H1 (cell line): ENCODE measurements at regions not wholly inside any gene's neighbourhood (a gene's known extent, or its start where the extent isn't known, plus 50 kb on each side); places are given as distances from the start of the nearest gene placed in this dataset.

Source experiments
- CTCF ChIA-PET: fragments of 300-600 bp; sonication (Branson Sonifier 250); formaldehyde crosslinking; loops from one replicate; lab custom pipeline; 2021; ENCODE audit not compliant: partially characterized antibody; lab: Charles Lee
- POLR2A ChIA-PET: fragments of 300-600 bp; sonication (Branson Sonifier 250); formaldehyde crosslinking; loops from one replicate; lab custom pipeline; 2021; ENCODE audit warnings: inconsistent platforms; ENCODE audit not compliant: partially characterized antibody; lab: Charles Lee
- DNase-seq, 2 experiments: peaks; one replicate each; pipeline versions ENCODE4 v3.0.0 to v3.0.0-alpha.2; 2010 to 2022; ENCODE audit warnings: low spot score in 2 of 2, low read depth in 1 of 2, mixed read lengths in 1 of 2
- FAIRE-seq: peaks from 2 replicates; lab custom pipeline; 2011; peaks lifted over from hg19 to GRCh38; lab: Jason Lieb, UNC
- H2AFZ ChIP-seq: 2 replicates; pipeline ENCODE4 v1.8.1; 2012; ENCODE audit warnings: low read length, inconsistent platforms
- H2AK5ac ChIP-seq: 2 replicates; pipeline ENCODE4 v1.6.1; 2013; ENCODE audit warnings: low read depth, low read length
- H2BK120ac ChIP-seq: replicated peaks from 2 replicates; pipeline ENCODE3; 2013; ENCODE audit warnings: low read depth, low read length, inconsistent platforms
- H2BK12ac ChIP-seq: 2 replicates; pipeline ENCODE4 v1.6.1; 2013; ENCODE audit warnings: low read depth, low read length
- H2BK15ac ChIP-seq: 2 replicates; pipeline ENCODE4 v1.6.1; 2013; ENCODE audit warnings: low read length
- H2BK20ac ChIP-seq: 2 replicates; pipeline ENCODE4 v1.6.1; 2013; ENCODE audit warnings: low read length
- H2BK5ac ChIP-seq: 2 replicates; pipeline ENCODE4 v1.6.1; 2013; ENCODE audit warnings: low read depth, low read length
- H3K14ac ChIP-seq: 2 replicates; pipeline ENCODE4 v1.6.1; 2013; ENCODE audit warnings: inconsistent platforms; ENCODE audit not compliant: insufficient read length
- H3K18ac ChIP-seq: 2 replicates; pipeline ENCODE4 v1.6.1; 2013; ENCODE audit warnings: low read length; ENCODE audit errors: extremely low read depth
- H3K23ac ChIP-seq: 2 replicates; pipeline ENCODE4 v1.6.1; 2013; ENCODE audit warnings: inconsistent platforms; ENCODE audit not compliant: insufficient read length
- H3K23me2 ChIP-seq: 2 replicates; pipeline ENCODE4 v1.6.1; 2013; ENCODE audit warnings: low read depth, low read length
- H3K27ac ChIP-seq: 2 replicates; pipeline ENCODE4 v1.6.1; 2011; ENCODE audit warnings: low read depth, low read length, inconsistent platforms
- H3K27me3 ChIP-seq, 4 experiments: replicated peaks in 1 of 4; 1 replicate in 1 of 4; 2 replicates in 3 of 4; pipeline versions ENCODE4 v1.6.1 to v1.8.1; 2011 to 2013; ENCODE audit warnings: low read length in 3 of 4, mild to moderate bottlenecking in 3 of 4, inconsistent platforms in 2 of 4, mixed read lengths in 2 of 4, moderate library complexity in 1 of 4; ENCODE audit not compliant: control insufficient read depth in 3 of 4, insufficient read depth in 3 of 4; ENCODE audit errors: extremely low read depth in 1 of 4
- H3K36me3 ChIP-seq, 4 experiments: 2 replicates each; pipeline versions ENCODE4 v1.6.1 to v1.8.1; 2011 to 2013; ENCODE audit warnings: mild to moderate bottlenecking in 4 of 4, low read length in 3 of 4, moderate library complexity in 2 of 4, control low read depth in 1 of 4, inconsistent platforms in 1 of 4; ENCODE audit not compliant: insufficient read depth in 4 of 4, control insufficient read depth in 2 of 4
- H3K4ac ChIP-seq: replicated peaks from 2 replicates; pipeline ENCODE3; 2013; ENCODE audit warnings: low read length, low read depth, mixed read lengths, inconsistent platforms; ENCODE audit not compliant: insufficient read length
- H3K4me1 ChIP-seq, 4 experiments: replicated peaks in 1 of 4; 1 replicate in 1 of 4; 2 replicates in 3 of 4; pipeline versions ENCODE4 v1.6.1 to v1.8.1; 2011 to 2013; ENCODE audit warnings: low read length in 3 of 4, inconsistent platforms in 2 of 4, mixed read lengths in 1 of 4; ENCODE audit not compliant: insufficient read depth in 4 of 4, control insufficient read depth in 3 of 4
- H3K4me2 ChIP-seq, 2 experiments: 2 replicates each; pipeline versions ENCODE4 v1.6.1 to v1.8.1; 2011 to 2013; ENCODE audit warnings: low read depth in 2 of 2, low read length in 2 of 2, control low read depth in 1 of 2, inconsistent platforms in 1 of 2, mild to moderate bottlenecking in 1 of 2; ENCODE audit not compliant: insufficient read depth in 1 of 2
- H3K4me3 ChIP-seq, 4 experiments: fragments of 200-600, 300-600 bp in 1 of 4; sonication (generic), shearing (Covaris generic), sonication (Bioruptor Twin) in 1 of 4; 2 replicates each; pipeline versions ENCODE4 v1.5.1 to v1.8.1; 2011 to 2016; ENCODE audit warnings: low read length in 4 of 4, low read depth in 3 of 4, control low read depth in 2 of 4, inconsistent platforms in 2 of 4, mild to moderate bottlenecking in 2 of 4, mixed read lengths in 1 of 4, moderate library complexity in 1 of 4; ENCODE audit not compliant: insufficient read depth in 2 of 4; ENCODE audit errors: extremely low read depth in 1 of 4
- H3K56ac ChIP-seq: replicated peaks from 2 replicates; pipeline ENCODE3; 2013; ENCODE audit warnings: low read depth, mild to moderate bottlenecking, mixed read lengths, low read length, inconsistent platforms; ENCODE audit not compliant: insufficient read length
- H3K79me1 ChIP-seq: 2 replicates; pipeline ENCODE4 v1.6.1; 2013; ENCODE audit warnings: low read depth, low read length, control low read depth
- H3K79me2 ChIP-seq, 2 experiments: 2 replicates each; pipeline versions ENCODE4 v1.6.1 to v1.8.1; 2012 to 2013; ENCODE audit warnings: low read length in 2 of 2, mild to moderate bottlenecking in 2 of 2, inconsistent platforms in 1 of 2; ENCODE audit not compliant: insufficient read depth in 2 of 2, control insufficient read depth in 1 of 2
- H3K9ac ChIP-seq, 4 experiments: replicated peaks in 1 of 4; 1 replicate in 1 of 4; 2 replicates in 3 of 4; pipeline versions ENCODE4 v1.6.1 to v1.8.1; 2011 to 2013; ENCODE audit warnings: low read depth in 3 of 4, low read length in 3 of 4, control low read depth in 2 of 4, mild to moderate bottlenecking in 2 of 4, moderate library complexity in 2 of 4, inconsistent platforms in 1 of 4; ENCODE audit errors: extremely low read depth in 1 of 4
- H3K9me3 ChIP-seq, 2 experiments: 2 replicates each; pipeline versions ENCODE4 v1.6.1 to v1.8.1; 2012 to 2013; ENCODE audit warnings: mild to moderate bottlenecking in 2 of 2, moderate library complexity in 2 of 2, control low read depth in 1 of 2, inconsistent platforms in 1 of 2, low read depth in 1 of 2, low read length in 1 of 2, mixed read lengths in 1 of 2; ENCODE audit not compliant: insufficient read depth in 2 of 2
- H4K20me1 ChIP-seq, 2 experiments: replicated peaks in 1 of 2; 2 replicates each; pipeline versions ENCODE3 to v1.8.1; 2011 to 2013; ENCODE audit warnings: inconsistent platforms in 2 of 2, low read length in 2 of 2, mild to moderate bottlenecking in 1 of 2; ENCODE audit not compliant: insufficient read depth in 2 of 2, control insufficient read depth in 1 of 2
- H4K5ac ChIP-seq: 2 replicates; pipeline ENCODE4 v1.6.1; 2013; ENCODE audit warnings: low read length, low read depth, mixed read lengths, inconsistent platforms; ENCODE audit not compliant: insufficient read length
- H4K8ac ChIP-seq: 2 replicates; pipeline ENCODE4 v1.8.0; 2013; ENCODE audit warnings: mild to moderate bottlenecking, moderate library complexity, low read length, inconsistent platforms; ENCODE audit not compliant: insufficient read depth; ENCODE audit errors: extremely low read depth
- H4K91ac ChIP-seq: replicated peaks from 2 replicates; pipeline ENCODE3; 2013; ENCODE audit warnings: low read length, mixed read lengths, inconsistent platforms; ENCODE audit not compliant: insufficient read length
- BCL11A ChIP-seq, 2 experiments: IDR thresholded peaks; one replicate each; pipeline ENCODE4 v1.6.1; 2011; ENCODE audit warnings: low read depth in 2 of 2, low read length in 2 of 2, mild to moderate bottlenecking in 2 of 2
- POLR2AphosphoS5 ChIP-seq: IDR thresholded peaks from 2 replicates; pipeline ENCODE4 v1.6.1; 2011; ENCODE audit warnings: low read depth, low read length
- WGBS, 2 experiments: shearing (Covaris generic) in 1 of 2; methylation state at CpG; one replicate each; pipeline versions ENCODE4 v1.1.6 to v1.1.7; 2013 to 2015; ENCODE audit warnings: low lambda C conversion rate in 2 of 2, mixed read lengths in 2 of 2, inconsistent platforms in 1 of 2, low coverage in 1 of 2, missing lambda C conversion rate in 1 of 2; ENCODE audit not compliant: insufficient replicate concordance in 2 of 2, insufficient coverage in 1 of 2, insufficient read length in 1 of 2; ENCODE audit errors: extremely low coverage in 1 of 2, missing lambda C conversion rate in 1 of 2; 5-methylcytosine and 5-hydroxymethylcytosine counted together
- TF ChIP-seq, protein P1 (sequence below): IDR thresholded peaks from 2 replicates; pipeline ENCODE4 v1.6.1; 2012; ENCODE audit warnings: low read length, inconsistent platforms

- Histone ChIP-seq H3K4me3 (no peak overlapping the region), H3K4me1 (no peaks in the 10 kb centered on the region), H4K5ac (no peak overlapping the region), H2BK15ac (no peak overlapping the region), H2BK12ac (no peak overlapping the region), H3K14ac (no peak overlapping the region), H3K18ac (no peak overlapping the region), H3K27me3 (no peaks in the 10 kb centered on the region), H4K20me1 (peaks cover 8 to 9% of the 10 kb centered on the region in 2 experiments), H3K36me3 (peaks cover 0 to 4% (median 2%) of the 10 kb centered on the region in 4 experiments; a peak in 3 of 8 replicates), H3K9me3 (no peaks in the 10 kb centered on the region), H3K56ac (no peak overlapping the region), H2AK5ac (no peak overlapping the region), H3K79me1 (peaks cover 8% of the 10 kb centered on the region), H3K27ac (no peak overlapping the region), H2AFZ (no peak overlapping the region), H3K4ac (no peak overlapping the region), H4K8ac (no peak overlapping the region), H3K23me2 (no peaks in the 10 kb centered on the region), H3K23ac (no peak overlapping the region), H2BK20ac (no peak overlapping the region), H3K4me2 (no peak overlapping the region), H3K9ac (no peak overlapping the region), H2BK5ac (no peak overlapping the region), H4K91ac (no peak overlapping the region), H2BK120ac (no peak overlapping the region), H3K79me2 (peaks cover 0 to 75% of the 10 kb centered on the region in 2 experiments; a peak in 2 of 4 replicates)
- DNase-seq (no peak), FAIRE-seq (no peak)
- ChIA-PET POLR2A (interaction anchor here (0.9 to 1.2 kb wide), 4 partner anchors 10 to 69 kb away, joined by 3 to 4 read pairs (median 3); no protein-coding TSS in a partner anchor), CTCF (interaction anchor here (0.9 to 1.2 kb wide), 2 partner anchors 11 to 60 kb away, joined by 4 to 5 read pairs; no protein-coding TSS in a partner anchor)
- WGBS, 2 experiments: 81% methylated on average over 2 of the region's 2 CpGs; no CpG with 5 or more reads in 1 of the 2 experiments
- TF ChIP-seq, protein P1, sequence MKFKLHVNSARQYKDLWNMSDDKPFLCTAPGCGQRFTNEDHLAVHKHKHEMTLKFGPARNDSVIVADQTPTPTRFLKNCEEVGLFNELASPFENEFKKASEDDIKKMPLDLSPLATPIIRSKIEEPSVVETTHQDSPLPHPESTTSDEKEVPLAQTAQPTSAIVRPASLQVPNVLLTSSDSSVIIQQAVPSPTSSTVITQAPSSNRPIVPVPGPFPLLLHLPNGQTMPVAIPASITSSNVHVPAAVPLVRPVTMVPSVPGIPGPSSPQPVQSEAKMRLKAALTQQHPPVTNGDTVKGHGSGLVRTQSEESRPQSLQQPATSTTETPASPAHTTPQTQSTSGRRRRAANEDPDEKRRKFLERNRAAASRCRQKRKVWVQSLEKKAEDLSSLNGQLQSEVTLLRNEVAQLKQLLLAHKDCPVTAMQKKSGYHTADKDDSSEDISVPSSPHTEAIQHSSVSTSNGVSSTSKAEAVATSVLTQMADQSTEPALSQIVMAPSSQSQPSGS: no peak
- TF ChIP-seq BCL11A (IDR thresholded peaks at IDR 0.05; ENCODE audit: low read depth in 2 of 2, low read length in 2 of 2): no peak
- TF ChIP-seq POLR2AphosphoS5: no peak
Observed at GRCh38 chr19:46932346-46932745, 71.5 kb downstream of the ARHGAP35 start.
